Spleen (tissue), 11 donors: ENCODE measurements at regions not wholly inside any gene's neighbourhood (a gene's known extent, or its start where the extent isn't known, plus 50 kb on each side); places are given as distances from the start of the nearest gene placed in this dataset.

Source experiments
- DNase-seq: peaks from one replicate; pipeline ENCODE4 v3.0.0-alpha.2; 2020
- H3K27ac ChIP-seq, 8 donors: fragments of 200-600 bp; sonication (generic) in 7 of 8; 1 replicate in 4 of 8; 2 replicates in 4 of 8; pipeline versions ENCODE4 v1.5.0 to v1.8.0; 2016 to 2021; ENCODE audit warnings: inconsistent platforms in 4 of 8, mild to moderate bottlenecking in 4 of 8, moderate library complexity in 1 of 8
- H3K27me3 ChIP-seq, 7 donors: fragments of 200-600 bp; sonication (generic) in 6 of 7; replicated peaks in 1 of 7; 1 replicate in 4 of 7; 2 replicates in 3 of 7; pipeline versions ENCODE4 v1.5.0 to v1.8.0; 2016 to 2021; ENCODE audit warnings: inconsistent platforms in 3 of 7, mild to moderate bottlenecking in 1 of 7
- H3K36me3 ChIP-seq, 6 donors: fragments of 200-600 bp; sonication (generic) in 5 of 6; 1 replicate in 4 of 6; 2 replicates in 2 of 6; pipeline versions ENCODE4 v1.5.0 to v1.8.0; 2016 to 2021; ENCODE audit warnings: inconsistent platforms in 2 of 6
- H3K4me1 ChIP-seq, 6 donors: fragments of 200-600 bp; sonication (generic) in 5 of 6; 1 replicate in 3 of 6; 2 replicates in 3 of 6; pipeline versions ENCODE4 v1.5.0 to v1.8.0; 2016 to 2021; ENCODE audit warnings: inconsistent platforms in 3 of 6
- H3K4me3 ChIP-seq, 8 donors: fragments of 200-600 bp; sonication (generic) in 7 of 8; 1 replicate in 4 of 8; 2 replicates in 4 of 8; pipeline versions ENCODE4 v1.5.0 to v1.8.0; 2016 to 2021; ENCODE audit warnings: inconsistent platforms in 4 of 8, mild to moderate bottlenecking in 4 of 8, moderate library complexity in 2 of 8
- H3K9me3 ChIP-seq, 8 donors: fragments of 200-600 bp; sonication (generic) in 7 of 8; 1 replicate in 4 of 8; 2 replicates in 4 of 8; pipeline versions ENCODE4 v1.5.0 to v1.8.0; 2016 to 2021; ENCODE audit warnings: inconsistent platforms in 4 of 8
- POLR2A ChIP-seq, 3 donors: fragments of 450-650 bp; IDR thresholded peaks; one replicate each; pipeline ENCODE4 v1.5.1; 2017; ENCODE audit warnings: antibody characterized with exemption in 3 of 3, mild to moderate bottlenecking in 1 of 3
- POLR2AphosphoS5 ChIP-seq, 3 donors: sonication (generic); formaldehyde crosslinking; IDR thresholded peaks; one replicate each; pipeline ENCODE4 v1.5.1; 2017; ENCODE audit warnings: antibody characterized with exemption in 3 of 3
- WGBS, 5 donors: extraction: QIAGEN DNeasy Blood & Tissue Kit in 3 of 5; methylation state at CpG; one replicate each; pipeline versions ENCODE4 v1.1.5 to v1.1.7; 2013 to 2018; 5-methylcytosine and 5-hydroxymethylcytosine counted together
- intact Hi-C: fragments of 100-400 bp; cut with DNase I; formaldehyde crosslinking; loops from one replicate; pipeline ENCODE4 v1.15.0; 2023; ENCODE audit warnings: low total_unique reads
- TF ChIP-seq, protein P1 (sequence below), 11 experiments: fragments of 200-600 bp in 7 of 11; fragments of 450-650 bp in 4 of 11; sonication (generic) in 4 of 11; IDR thresholded peaks in 8 of 11; conservative IDR thresholded peaks in 3 of 11; 1 replicate in 7 of 11; 2 replicates in 4 of 11; pipeline versions ENCODE4 v1.4.0 to v1.8.0; 2016 to 2021; ENCODE audit warnings: antibody characterized with exemption in 11 of 11, inconsistent platforms in 4 of 11, mild to moderate bottlenecking in 1 of 11
- donor health status: healthy with polysubstance abuse.
- donor health status: DM: no; HTN: no; CAD: no; lungs with moderate emphysema.
- donor health status: DM: no; HTN: no; CAD: no.
- donor health status: Bipolar disorder and iron deficiency.
- donor health status: healthy.
- donor health status: DM: no; HTN: no; CAD: no.
- donor health status: DM: yes; HTN: yes; CAD: no.

DNA sequence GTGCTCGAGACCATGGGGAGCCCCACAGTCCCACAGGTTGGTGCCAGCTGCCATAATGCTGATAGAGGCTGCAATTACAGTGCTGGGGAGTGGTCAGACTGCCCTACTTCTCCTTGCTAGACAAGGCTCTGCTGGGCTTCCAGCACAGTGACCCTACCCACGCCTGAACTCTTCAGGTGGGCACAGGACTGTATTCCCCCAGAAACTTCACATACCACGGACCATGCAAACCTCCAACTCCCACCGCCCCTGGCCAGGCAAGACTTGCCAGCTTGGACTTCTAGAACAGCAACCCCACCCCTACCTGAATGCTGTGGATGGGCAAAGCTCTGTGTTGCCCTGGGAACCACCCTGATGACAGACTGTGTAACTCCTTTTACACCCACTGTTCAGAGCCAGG, 885.3 kb downstream of the SI start:
- no peak overlapping the region for H3K4me3 ChIP-seq
- peaks cover 0 to 6% (median 0%) of the 10 kb centered on the region in 8 donors for H3K9me3 ChIP-seq
- H3K27ac ChIP-seq, result no peak overlapping the region
- H3K27me3 ChIP-seq, result no peaks in the 10 kb centered on the region
- H3K4me1 ChIP-seq, result no peaks in the 10 kb centered on the region
- intact Hi-C loops, result no loop called here
- TF ChIP-seq POLR2A (IDR thresholded peaks at IDR 0.05), result no peak
- TF ChIP-seq, protein P1, sequence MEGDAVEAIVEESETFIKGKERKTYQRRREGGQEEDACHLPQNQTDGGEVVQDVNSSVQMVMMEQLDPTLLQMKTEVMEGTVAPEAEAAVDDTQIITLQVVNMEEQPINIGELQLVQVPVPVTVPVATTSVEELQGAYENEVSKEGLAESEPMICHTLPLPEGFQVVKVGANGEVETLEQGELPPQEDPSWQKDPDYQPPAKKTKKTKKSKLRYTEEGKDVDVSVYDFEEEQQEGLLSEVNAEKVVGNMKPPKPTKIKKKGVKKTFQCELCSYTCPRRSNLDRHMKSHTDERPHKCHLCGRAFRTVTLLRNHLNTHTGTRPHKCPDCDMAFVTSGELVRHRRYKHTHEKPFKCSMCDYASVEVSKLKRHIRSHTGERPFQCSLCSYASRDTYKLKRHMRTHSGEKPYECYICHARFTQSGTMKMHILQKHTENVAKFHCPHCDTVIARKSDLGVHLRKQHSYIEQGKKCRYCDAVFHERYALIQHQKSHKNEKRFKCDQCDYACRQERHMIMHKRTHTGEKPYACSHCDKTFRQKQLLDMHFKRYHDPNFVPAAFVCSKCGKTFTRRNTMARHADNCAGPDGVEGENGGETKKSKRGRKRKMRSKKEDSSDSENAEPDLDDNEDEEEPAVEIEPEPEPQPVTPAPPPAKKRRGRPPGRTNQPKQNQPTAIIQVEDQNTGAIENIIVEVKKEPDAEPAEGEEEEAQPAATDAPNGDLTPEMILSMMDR (IDR thresholded peaks at IDR 0.05 in 8 of 11, conservative IDR thresholded peaks at IDR 0.05 in 3 of 11), result no peak
- TF ChIP-seq POLR2AphosphoS5 (IDR thresholded peaks at IDR 0.05), result no peak
- no peak for DNase-seq
- H3K36me3 ChIP-seq, result no peaks in the 10 kb centered on the region
- WGBS, 5 donors, result 57 to 78% (median 66%) methylated on average over 4 of the region's 4 CpGs

DNA sequence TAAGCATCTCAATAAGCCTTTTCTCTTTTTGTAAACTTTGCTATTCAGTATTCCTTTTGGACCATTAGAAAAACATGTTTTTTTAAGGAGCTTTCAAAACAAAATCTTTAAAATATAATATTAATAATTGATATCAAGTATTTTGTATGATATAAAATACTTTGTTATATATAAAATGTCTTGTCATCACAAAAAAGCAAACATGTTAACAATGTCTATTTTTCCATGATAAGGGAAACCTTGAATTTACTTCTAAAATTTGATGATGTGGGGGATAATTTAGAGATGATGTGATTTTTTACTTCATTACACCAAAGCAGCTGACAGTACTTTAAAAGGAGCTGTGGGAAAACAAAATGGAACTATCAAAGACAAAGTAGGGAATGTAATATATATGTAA, 887.7 kb downstream of the SI start:
- intact Hi-C loops, result no loop called here
- Histone ChIP-seq H3K9me3 (peaks cover 0 to 9% (median 0%) of the 10 kb centered on the region in 8 donors), H3K36me3 (no peaks in the 10 kb centered on the region), H3K4me1 (no peaks in the 10 kb centered on the region), H3K27ac (no peak overlapping the region), H3K27me3 (no peaks in the 10 kb centered on the region), H3K4me3 (no peak overlapping the region)
- DNase-seq, result no peak
- TF ChIP-seq POLR2AphosphoS5 (IDR thresholded peaks at IDR 0.05), result no peak
- no peak for TF ChIP-seq POLR2A (IDR thresholded peaks at IDR 0.05)
- TF ChIP-seq, protein P1 (IDR thresholded peaks at IDR 0.05 in 8 of 11, conservative IDR thresholded peaks at IDR 0.05 in 3 of 11), result no peak

DNA sequence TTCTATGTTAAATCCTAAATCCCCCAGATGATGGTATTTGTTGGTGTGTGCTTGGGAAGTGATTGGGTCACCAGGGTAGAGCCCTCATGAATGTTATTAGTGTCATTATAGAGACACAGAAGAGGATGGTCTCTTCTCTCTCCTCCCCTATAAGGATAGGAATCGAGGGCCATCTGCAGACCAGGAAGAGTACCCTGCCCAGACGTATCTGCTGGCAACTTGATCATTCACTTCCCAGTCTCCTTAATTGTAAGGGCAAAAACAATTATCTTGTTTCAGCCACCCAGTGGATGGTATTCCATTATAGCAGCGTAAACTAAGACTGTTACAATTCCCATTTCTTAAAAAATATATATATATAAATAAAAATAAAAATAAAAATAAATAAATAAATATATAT, 892.2 kb downstream of the SI start:
- H3K36me3 ChIP-seq, result no peaks in the 10 kb centered on the region
- H3K4me1 ChIP-seq, result no peaks in the 10 kb centered on the region
- no peaks in the 10 kb centered on the region for H3K27me3 ChIP-seq
- TF ChIP-seq, protein P1 (IDR thresholded peaks at IDR 0.05 in 8 of 11, conservative IDR thresholded peaks at IDR 0.05 in 3 of 11), result no peak
- H3K9me3 ChIP-seq, result peaks cover 0 to 31% (median 10%) of the 10 kb centered on the region in 8 donors
- H3K4me3 ChIP-seq, result no peak overlapping the region
- WGBS, 5 donors, result 60 to 82% (median 75%) methylated on average over 3 of the region's 3 CpGs
- intact Hi-C loops, result no loop called here
- no peak for DNase-seq
- no peak overlapping the region for H3K27ac ChIP-seq

DNA sequence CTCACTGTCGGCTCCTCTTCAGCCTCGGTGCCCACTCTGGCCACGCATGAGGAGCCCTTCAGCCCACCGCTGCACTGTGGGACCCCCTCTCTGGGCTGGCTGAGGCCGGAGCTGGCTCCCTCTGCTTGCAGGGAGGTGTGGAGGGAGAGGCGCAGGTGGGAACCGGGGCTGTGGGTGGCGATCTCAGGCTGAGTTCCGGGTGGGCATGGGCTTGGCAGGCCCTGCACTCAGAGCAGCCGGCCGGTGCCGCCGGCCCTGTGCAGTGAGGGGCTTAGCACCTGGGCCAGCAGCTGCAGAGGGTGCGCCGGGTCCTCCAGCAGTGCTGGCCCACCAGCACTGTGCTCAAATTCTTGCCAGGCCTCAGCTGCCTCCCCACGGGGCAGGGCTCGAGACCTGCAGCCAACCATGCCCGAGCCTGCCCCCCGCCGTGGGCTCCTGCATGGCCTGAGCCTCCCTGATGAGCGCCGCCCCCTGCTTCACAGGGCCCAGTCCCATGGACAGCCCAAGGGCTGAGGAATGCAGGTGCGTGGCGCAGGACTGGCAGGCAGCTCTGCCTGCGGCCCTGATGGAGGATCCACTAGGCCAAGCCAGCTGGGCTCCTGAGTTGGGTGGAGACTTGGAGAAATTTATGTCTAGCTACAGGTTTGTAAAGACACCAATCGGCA, 899.1 kb downstream of the SI start:
- no peaks in the 10 kb centered on the region for H3K27me3 ChIP-seq
- H3K9me3 ChIP-seq, result peaks cover 0 to 44% (median 20%) of the 10 kb centered on the region in 8 donors
- peak; percentile 68 for DNase-seq
- no peak overlapping the region for H3K27ac ChIP-seq
- 82 to 92% (median 89%) methylated on average over 10 to 26 of the region's 26 CpGs for WGBS, 5 donors
- intact Hi-C loops, result no loop called here
- TF ChIP-seq POLR2AphosphoS5 (IDR thresholded peaks at IDR 0.05) (no peak), POLR2A (IDR thresholded peaks at IDR 0.05) (no peak)
- TF ChIP-seq, protein P1 (IDR thresholded peaks at IDR 0.05 in 8 of 11, conservative IDR thresholded peaks at IDR 0.05 in 3 of 11), result no peak
- no peak overlapping the region for H3K4me3 ChIP-seq
- H3K36me3 ChIP-seq, result no peaks in the 10 kb centered on the region
- H3K4me1 ChIP-seq, result no peaks in the 10 kb centered on the region
